GM10266 (cell line): ENCODE measurements at regions not wholly inside any gene's neighbourhood (a gene's known extent, or its start where the extent isn't known, plus 50 kb on each side); places are given as distances from the start of the nearest gene placed in this dataset.

Source experiments
- DNase-seq: peaks from one replicate; pipeline ENCODE4 v3.0.0; 2012; ENCODE audit errors: extremely low spot score
- TF ChIP-seq, protein P1 (sequence below): IDR thresholded peaks from 2 replicates; pipeline ENCODE4 v1.5.1; 2012; ENCODE audit warnings: mild to moderate bottlenecking, low read depth; ENCODE audit not compliant: control insufficient read depth, insufficient read depth; ENCODE audit errors: missing control alignments

DNA sequence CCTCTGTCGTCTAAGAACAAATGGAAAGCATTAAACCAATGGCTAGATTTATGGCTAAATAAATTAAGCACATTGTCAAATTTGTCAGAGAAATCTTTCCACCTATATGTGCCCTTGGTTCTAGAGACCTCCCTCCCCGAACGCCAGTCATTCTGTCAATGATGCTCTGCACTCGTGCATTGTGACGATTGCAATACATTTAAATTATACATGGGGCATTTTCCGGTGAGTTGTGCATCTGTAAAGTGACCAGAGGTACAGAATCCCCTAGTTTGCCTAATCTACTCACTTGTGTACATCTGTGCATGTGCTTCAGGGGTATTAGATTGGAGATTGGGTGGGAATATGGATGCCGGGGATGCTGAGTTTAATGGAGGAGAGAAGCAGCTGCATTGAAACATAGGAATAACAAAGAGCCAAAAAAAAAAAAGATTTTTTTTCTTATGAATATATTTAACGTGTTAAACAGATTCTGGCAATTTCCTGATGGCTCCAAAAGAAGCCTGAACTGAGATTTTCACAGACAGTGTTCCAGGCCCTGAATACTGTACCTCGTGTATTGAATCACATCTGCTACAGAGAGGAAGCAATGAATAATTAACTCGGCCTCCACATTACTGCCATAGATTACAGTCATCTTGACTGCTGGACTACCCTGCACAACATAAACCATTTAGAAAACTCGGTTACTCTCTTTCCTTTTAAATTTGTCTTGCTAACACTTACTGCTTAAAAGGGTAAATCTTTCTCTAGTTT lies 149.0 kb upstream of the C1orf87 start:
- no peak for DNase-seq
- TF ChIP-seq, protein P1, sequence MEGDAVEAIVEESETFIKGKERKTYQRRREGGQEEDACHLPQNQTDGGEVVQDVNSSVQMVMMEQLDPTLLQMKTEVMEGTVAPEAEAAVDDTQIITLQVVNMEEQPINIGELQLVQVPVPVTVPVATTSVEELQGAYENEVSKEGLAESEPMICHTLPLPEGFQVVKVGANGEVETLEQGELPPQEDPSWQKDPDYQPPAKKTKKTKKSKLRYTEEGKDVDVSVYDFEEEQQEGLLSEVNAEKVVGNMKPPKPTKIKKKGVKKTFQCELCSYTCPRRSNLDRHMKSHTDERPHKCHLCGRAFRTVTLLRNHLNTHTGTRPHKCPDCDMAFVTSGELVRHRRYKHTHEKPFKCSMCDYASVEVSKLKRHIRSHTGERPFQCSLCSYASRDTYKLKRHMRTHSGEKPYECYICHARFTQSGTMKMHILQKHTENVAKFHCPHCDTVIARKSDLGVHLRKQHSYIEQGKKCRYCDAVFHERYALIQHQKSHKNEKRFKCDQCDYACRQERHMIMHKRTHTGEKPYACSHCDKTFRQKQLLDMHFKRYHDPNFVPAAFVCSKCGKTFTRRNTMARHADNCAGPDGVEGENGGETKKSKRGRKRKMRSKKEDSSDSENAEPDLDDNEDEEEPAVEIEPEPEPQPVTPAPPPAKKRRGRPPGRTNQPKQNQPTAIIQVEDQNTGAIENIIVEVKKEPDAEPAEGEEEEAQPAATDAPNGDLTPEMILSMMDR: no peak

DNA sequence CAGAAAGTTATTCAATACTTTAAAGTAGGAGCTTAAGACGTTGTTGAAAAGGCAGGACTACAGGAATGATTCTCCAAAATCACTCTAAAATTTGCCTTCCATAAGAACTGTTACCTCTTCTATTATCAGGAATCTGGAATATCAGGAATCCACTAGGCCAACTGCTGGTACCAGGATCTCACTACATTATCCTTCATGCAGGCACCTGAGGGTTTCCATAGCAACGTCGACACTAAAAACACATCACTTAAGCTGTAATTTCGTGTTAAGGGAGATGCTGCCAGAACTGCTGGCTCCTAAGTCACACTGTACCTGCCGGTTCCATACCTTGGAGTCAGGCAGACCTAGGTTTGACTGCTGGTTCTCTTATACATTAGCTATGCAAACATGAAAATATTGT lies 139.7 kb upstream of the C1orf87 start:
- no peak for DNase-seq
- TF ChIP-seq, protein P1: no peak

DNA sequence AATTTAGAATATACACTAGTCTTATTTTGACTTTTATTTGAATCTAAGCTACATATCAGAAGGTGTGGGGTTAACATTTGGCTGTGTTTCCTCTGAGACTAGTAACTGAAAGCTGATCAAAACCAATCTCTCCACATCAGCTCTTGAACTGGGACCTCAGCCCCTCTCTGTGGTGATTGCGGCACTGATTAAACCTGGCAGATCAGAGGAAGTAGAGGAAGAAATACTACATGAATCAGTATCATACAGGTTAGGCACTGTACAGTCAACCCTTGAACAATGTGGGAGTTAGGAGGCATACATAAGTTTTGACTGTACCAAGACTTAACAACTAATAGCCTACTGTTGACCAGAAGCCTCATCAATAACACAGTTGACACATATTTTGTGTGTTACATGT lies 122.5 kb upstream of the C1orf87 start:
- TF ChIP-seq, protein P1: no peak
- DNase-seq: no peak

DNA sequence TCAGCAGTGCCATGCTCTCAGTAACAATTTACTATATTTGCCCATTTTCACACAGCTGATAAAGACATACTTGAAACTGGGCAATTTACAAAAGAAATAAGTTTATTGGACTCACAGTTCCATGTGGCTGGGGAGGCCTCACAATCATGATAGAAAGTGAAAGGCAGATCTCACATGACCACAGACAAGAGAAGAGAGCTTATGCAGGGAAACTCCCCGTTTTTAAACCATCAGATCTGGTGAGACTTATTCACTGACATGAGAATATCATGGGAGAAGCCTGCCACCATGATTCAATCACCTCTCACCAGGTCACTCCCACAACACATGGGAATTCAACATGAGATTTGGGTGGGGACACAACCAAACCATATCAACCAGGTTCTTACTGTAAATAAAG lies 112.1 kb upstream of the C1orf87 start:
- TF ChIP-seq, protein P1: no peak
- no peak for DNase-seq

DNA sequence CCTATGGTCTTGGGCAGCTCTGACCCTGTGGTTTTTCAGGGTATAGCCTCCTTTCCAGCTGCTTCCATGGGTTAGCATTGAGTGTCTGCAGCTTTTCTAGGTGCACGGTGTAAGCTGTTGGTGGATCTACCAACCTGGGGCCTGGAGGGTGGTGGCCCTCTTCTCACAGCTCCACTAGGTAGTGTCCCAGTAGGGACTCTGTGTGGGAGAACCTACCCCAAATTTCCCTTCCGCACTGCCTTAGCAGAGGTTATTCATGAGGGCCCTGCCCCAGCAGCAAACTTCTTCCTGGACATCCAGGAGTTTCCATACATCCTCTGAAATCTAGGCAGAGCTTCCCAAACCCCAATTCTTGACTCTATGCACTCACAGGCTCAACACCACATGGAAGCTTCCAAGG lies 111.0 kb upstream of the C1orf87 start:
- TF ChIP-seq, protein P1: no peak
- DNase-seq: no peak

DNA sequence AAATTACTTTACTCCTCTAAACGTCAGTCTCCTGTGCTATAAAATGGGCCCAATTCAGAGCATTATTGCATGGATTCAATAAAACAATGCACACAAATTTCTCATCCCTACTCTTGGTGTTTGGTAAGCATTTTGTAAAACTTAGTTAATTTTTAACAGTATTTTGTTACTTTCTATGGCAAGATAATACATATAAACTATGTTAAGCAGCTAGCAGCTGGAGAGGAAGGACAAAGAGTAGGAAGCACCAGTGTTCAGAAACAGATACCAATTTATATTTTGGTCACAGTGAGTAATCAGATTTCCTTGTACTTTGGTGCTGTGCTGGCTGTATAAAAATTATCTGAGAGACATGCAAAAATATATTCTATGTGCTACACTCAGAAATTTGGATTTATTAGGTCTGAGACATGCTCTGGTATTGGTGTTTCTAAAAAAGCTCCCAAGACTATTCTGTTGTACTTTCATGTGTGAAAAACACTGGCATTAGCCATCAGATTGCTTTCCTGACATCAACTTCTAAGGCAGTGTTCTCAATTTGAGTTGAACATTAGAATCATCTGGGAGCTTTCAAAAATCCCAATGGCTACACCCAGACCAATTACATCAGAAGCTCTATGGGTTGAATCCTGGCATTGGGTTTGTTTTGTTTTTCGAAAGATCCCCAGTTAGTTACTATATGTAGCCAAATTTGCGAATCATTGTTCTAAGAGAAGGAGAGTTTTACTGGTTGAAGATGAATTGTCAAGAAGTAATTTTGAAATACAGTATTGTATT lies 100.3 kb upstream of the C1orf87 start:
- no peak for DNase-seq
- TF ChIP-seq, protein P1: no peak

DNA sequence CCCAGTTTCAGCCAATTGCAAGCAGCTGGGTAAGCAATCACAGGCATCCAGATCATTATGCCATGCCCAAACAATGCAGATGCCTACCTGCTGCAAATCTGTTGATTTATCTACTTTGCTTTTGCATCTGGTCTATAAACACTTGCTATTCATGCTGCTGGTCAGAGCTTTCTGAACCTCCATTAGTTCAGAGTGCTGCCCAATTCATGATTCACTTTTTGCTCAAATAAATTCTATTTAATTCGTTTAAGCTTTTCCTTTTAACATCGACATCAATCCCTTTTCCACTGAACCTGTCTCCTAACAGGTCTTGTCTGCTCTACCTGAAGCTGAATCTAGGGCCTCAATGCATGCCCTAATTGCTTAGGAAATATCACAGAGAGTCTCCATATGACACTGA lies 99.4 kb upstream of the C1orf87 start:
- DNase-seq: no peak
- TF ChIP-seq, protein P1: no peak
